ENCODE measurements at regions not wholly inside any gene's neighbourhood (a gene's known extent, or its start where the extent isn't known, plus 50 kb on each side); places are given as distances from the start of the nearest gene placed in this dataset.

DNA sequence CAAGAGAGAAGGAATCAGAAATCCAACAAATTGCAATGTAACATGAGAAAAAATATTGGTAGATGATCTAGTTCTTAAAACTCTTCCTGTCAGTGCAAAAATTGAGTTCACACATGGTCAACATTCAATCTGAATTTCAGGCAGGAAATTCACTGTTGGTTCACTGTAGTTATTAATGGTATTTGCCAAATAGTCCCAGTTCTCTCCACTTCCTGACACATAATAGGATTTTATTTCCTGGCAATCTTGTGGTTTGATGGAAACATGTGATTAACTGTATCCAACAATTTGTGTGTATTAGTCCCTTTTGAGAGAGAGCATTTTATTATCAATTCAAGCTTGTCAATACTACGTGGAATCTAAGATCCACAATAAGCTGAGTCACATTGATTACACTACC lies 1103.1 kb downstream of the ROBO2 start:
- TF ChIP-seq, protein P1, sequence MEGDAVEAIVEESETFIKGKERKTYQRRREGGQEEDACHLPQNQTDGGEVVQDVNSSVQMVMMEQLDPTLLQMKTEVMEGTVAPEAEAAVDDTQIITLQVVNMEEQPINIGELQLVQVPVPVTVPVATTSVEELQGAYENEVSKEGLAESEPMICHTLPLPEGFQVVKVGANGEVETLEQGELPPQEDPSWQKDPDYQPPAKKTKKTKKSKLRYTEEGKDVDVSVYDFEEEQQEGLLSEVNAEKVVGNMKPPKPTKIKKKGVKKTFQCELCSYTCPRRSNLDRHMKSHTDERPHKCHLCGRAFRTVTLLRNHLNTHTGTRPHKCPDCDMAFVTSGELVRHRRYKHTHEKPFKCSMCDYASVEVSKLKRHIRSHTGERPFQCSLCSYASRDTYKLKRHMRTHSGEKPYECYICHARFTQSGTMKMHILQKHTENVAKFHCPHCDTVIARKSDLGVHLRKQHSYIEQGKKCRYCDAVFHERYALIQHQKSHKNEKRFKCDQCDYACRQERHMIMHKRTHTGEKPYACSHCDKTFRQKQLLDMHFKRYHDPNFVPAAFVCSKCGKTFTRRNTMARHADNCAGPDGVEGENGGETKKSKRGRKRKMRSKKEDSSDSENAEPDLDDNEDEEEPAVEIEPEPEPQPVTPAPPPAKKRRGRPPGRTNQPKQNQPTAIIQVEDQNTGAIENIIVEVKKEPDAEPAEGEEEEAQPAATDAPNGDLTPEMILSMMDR (optimal IDR thresholded peaks at IDR 0.05 in 1 of 3, IDR thresholded peaks at IDR 0.05 in 1 of 3, conservative IDR thresholded peaks at IDR 0.05 in 1 of 3; ENCODE audit: extremely low read depth in 1 of 3, insufficient read depth in 2 of 3, low read length in 3 of 3) = no peak
- no peak for TF ChIP-seq EZH2 (IDR thresholded peaks at IDR 0.05; ENCODE audit: low read length)

All from keratinocyte (primary cell).